ENCODE measurements at regions not wholly inside any gene's neighbourhood (a gene's known extent, or its start where the extent isn't known, plus 50 kb on each side); places are given as distances from the start of the nearest gene placed in this dataset.

DNA sequence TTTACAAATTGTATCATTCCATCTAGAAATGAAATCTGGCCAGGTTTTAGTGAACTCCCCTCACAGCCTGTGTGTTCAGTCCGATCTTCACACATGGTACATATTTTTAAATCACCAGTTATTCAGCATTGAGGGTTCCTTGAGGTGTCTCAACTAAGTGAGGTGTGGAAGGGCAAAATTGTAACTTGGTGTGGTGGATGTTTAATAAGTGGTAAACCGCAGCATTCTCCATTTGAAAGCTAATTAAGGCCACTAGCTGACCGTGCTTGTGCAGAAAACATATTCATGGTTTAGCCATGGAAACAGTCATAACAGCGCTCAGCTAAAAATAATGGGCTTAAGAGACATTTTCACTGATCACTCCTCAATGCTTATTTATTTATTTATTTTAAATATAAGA lies 786.2 kb upstream of the FANCL start:
- DNase-seq, result no peak

DNA sequence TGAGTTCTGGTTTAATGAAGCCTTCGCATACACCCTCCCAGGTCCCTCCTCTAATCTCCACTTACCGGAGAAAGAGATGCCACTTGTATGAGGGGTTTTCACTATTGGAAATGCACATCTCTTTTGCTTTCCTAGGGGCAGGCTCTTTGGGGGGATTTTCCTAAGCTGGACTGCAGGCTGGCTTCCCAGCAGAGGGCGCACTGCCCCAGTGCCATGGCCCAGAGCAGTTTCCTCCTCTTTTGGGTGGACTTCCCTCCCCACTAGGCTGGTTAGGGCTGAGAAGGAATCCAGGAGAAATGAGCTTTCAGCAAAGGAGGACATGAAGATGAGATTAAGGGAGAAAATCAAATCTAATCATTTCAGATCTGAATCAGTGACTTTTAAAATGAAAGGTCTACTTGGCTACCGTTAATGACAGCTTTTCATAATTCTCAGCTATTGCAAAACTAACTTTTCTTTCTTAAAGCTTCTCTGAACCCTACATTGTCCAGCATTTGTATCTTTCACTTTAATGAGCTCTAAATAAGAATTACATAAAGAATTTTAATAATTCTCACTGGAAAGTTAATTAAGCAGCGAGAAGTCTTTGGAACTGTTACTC lies 784.1 kb upstream of the FANCL start:
- peak; percentile 16 for DNase-seq

- no peak for DNase-seq
Measured at GRCh38 chr2:59021786-59022185, 780.7 kb upstream of the FANCL start.

DNA sequence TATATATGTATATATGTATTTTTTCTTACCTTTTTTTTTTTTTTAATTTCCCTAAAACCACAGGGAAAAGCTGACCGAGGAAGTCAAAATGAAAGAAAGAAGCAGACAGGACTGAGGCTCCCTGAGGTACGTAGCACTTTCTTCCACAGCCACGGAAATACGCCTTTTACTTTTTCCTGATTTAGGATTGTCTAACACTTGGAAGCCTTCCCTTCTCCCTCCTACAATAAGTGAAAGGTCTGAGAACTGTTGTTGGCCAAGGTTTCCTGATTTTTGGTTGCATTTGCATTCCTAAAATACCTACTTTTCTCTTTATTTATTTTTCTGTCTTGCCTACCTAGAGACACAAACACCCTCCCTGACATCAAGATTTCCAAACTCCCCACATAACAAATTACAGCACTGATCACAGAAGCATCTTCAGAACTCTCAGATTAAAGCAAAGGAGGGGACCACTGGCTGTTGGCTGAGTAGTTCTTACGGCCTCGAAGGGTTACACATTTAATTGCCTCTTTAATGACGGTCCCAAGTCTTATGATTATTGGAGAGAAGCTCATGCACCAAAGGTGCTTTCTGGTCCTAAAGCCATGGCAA lies 778.5 kb upstream of the FANCL start:
- DNase-seq, result no peak

- no peak for DNase-seq
Measured at GRCh38 chr2:59018737-59019136, 777.6 kb upstream of the FANCL start.

DNA sequence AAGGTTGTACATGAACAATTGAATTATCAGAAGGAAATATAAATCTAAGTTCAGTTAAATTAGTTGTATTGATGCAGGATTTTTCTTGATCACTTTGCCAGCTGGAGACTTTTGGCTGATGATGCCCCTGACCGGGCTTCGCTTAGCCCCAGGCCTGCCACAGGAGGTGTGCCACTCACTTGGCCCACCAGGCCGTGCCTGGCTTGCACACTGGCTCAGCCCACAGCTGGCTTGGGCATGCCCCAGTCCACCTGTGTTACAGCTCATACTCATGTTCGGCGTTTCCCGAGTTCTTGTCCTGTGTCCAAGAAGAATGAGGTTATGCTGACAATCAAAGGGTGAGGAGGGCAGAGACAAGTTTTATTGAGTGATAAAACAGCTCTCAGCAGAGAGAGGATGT lies 773.9 kb upstream of the FANCL start:
- DNase-seq, result no peak

DNA sequence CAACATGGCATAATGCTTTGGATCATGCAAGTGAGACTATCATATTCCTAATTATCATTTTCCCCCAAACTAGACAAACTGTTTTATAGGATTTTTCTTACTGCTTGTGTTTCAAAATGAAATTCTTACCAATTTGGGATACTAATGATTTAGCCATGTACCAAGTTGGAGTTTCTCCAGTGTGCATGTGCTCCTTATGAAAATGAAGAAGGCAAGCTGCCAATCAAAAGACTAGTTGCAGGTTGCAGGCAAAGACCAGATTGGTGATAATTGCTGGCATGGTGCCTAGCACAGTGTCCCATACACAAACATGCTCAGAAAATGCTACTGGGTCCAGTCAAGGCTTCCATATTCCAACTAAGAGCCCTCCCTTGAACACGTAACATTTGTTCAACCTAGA lies 771.8 kb upstream of the FANCL start:
- no peak for DNase-seq

DNA sequence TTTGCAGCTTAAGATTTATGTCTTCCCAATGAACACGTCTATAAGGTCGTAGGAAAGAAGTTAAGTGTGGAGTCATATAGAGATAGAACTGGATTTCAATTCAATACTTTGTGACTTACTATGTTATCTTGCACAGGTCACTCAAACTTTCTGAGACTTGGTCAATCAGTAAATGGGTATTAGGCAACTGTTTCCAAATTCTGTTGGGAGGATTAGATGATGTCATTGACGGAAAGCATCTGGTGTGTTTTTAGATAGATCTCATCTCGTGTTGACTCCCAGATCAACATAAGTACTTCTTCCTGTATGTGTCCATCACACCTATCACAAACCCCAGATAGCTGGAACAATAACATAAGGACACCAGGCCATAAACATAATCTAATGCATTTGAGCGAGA lies 771.1 kb upstream of the FANCL start:
- DNase-seq, result no peak

DNA sequence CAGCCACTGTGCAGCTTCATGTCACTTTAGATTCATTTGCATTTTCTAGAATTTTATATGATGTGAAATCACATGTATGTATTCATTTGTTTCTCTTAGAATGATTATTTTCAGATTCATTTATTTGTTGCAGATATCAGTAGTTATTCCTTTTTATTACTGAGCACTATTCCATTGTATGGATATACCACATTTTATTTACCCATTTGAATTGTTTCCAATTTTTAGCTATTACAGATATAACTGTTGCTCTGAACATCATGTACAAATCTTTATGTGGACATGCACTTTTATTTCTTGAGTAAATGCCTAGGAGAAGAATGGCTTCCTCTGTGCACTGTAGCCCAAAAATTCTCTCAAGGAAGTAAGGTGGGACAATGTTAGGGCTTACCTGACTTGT lies 767.8 kb upstream of the FANCL start:
- DNase-seq, result no peak

DNA sequence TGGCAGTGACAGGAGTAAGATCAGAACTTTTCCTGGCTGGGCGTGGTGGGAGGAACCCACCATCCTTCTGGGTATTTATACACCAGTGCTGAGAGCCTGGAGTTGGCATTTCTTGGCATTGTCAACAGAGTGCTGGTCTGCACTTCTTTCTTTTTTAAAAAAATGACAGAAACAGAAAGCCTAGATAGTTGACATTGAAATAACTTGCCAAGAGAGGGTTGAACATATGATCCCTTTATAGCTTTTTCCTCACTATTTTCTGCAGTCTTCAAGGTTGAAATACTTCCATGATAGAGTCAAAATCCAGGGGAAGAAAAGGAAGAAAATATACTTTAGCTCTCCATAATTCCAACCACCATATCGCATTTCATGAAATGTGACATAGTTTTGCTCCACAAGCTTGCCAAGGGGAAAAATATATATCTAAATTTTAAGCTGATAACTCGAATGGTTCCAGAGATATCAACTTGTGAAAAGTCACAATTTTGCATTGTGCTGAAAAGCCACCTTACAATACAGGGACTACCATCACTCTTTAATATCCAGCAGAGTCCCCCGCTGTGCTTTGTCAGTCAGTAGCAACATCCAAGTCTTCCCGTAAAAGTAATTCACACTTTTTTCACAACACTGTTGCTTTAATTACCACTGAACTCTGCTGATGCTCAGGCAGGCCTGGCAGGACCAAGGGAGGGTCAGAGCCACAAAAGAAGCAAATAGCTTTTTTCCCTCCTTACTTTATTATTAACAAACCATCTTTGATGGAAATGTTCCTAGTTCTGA lies 764.9 kb upstream of the FANCL start:
- DNase-seq, result no peak

DNA sequence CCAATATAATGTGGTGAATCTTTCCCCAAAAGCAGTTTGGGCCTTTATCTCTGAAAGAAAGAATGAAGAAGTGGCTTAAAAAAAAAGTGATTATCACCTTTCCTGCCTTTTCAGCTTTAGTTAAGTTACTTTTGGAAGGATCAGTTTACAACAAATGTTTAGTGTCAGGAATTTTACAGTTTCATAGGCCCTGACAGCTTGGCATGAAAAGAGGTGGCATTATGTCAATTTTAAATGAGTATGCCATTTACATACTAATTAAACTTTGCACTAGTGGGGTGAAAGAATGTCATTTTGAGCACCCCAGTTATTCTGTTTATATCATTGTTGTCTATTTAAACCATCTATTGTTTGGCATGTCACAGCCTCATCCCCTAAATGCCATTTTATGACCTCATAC lies 763.5 kb upstream of the FANCL start:
- DNase-seq, result no peak

DNA sequence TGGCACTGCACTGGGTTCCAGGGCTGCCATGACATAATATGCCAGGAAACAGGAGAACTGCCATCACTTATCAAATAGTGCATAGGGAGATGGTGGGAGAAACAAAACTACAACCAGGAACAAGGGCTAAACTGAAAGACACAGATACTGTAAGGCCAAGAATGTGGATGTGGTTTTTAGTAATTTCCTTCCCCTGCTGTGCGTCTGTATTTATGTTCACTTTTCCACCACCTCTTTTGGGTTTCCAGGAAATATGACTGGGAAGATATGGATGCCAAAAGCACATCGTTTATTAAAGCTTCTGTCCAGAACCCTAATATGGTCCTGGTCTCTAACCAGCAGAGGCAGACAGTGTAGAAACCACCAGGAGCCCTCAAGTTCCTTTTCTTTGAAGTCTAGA lies 759.7 kb upstream of the FANCL start:
- DNase-seq, result no peak

DNA sequence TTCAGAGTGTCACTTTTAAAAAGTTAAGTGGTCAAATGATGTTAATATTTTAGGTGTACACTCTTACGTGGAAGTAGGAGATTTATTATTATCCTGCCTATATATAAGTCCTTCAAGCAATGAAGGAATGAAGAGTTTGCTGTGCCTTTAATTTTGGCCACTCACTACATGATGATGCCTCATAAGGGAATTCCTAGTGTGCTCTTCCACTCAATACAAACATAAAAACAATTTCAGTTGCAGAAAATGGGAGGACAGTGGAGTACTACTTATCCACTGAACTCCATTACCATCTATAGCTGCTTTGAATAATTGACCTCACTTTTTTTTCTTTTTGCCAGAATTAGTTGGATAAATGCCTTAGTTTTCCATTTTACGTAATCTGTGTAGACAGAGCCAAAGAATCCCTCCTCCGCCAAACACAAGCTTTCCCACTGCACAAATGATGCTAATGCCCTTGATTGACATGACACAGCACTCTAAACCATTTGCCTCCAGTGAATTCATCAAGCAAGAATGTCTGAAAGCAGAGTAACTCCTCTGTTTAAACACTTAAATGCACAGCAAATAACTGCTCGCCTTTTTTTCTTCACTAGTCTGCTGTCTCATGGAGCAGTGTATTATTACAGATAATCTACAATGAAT lies 751.1 kb upstream of the FANCL start:
- DNase-seq, result no peak

DNA sequence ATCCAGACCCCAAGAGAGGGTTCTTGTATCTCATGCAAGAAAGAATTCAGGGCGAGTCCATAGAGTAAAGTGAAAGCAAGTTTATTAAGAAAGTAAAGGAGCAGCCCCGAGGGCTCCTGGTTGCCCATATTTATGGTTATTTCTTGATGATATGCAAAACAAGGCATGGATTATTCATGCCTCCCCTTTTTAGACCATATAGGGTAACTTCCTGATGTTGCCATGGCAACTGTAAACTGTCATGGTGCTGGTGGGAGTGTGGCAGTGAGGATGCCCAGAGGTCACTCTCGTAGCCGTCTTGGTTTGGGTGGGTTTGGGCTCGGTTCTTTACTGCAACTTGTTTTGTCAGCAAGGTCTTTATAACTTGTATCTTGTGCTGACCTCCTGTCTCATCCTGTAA lies 750.2 kb upstream of the FANCL start:
- DNase-seq, result no peak

GRCh38 chr2:58985541-58985940 lies 744.4 kb upstream of the FANCL start:
- no peak for DNase-seq

GRCh38 chr2:58984731-58985130 lies 743.6 kb upstream of the FANCL start:
- DNase-seq, result no peak

DNA sequence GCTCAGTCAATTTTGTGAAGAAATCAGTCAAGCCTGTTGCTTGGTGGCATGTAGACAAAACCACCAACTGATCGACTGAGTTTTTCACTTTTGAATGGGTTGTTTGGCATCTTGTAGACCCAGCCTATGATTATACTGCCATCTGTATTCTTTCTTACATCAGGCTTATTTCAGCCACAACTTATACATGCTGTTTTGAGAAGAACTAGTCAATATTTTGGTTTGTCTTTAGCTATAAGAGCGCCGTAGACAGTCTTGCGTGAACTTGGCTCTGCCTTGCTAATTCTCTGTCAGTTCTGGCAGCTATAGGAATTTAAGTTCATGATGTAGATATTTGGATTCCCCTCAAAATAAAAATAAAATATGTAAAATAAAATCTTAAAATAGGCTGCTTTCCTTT lies 742.0 kb upstream of the FANCL start:
- no peak for DNase-seq

DNA sequence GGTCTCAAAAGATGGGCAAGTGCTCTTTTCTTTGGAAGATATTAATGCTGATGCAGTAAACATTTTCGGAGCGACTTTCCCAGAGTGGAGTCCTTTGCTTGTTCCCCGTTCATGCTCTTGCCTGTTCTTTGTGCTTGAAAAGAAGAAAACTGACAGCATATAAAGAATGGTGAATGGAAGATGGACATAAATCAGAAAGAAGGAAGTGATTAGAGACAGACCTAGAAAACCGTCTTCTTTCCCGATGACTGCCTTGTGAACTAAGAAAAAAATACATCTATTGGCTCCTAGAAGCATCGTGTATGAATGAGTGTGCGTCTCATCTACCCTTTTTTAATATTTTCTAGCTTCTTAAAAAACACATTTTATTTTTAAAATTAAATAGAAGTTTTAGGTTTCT lies 740.1 kb upstream of the FANCL start:
- no peak for DNase-seq

- no peak for DNase-seq
Measured at GRCh38 chr2:58976375-58977071, 735.4 kb upstream of the FANCL start.

GRCh38 chr2:58974881-58975280 lies 733.8 kb upstream of the FANCL start:
- no peak for DNase-seq

GRCh38 chr2:58974426-58974825 lies 733.3 kb upstream of the FANCL start:
- DNase-seq, result no peak

DNA sequence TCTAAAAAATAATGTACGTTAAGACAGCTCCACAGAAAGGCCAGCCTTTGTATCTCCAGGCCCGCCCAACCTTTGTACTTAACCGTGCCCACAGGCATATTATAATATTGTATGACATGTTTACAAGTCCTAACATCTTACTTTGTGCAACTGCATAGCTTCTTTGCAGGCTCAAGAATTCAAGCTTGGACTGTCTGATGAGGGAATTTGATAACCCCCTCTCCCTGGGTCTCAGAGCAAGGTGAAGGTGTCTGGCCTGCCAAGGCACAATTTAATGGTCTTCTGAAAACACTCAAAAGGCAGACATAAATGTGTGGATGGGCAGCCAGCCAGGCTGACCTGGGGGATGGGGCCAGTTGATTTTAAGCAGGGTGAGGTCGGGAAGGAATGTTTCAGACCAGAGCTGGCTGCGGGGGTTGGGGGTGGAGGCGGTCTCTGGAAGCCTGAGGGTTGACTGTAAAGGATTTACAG lies 732.7 kb upstream of the FANCL start:
- DNase-seq, result no peak

DNA sequence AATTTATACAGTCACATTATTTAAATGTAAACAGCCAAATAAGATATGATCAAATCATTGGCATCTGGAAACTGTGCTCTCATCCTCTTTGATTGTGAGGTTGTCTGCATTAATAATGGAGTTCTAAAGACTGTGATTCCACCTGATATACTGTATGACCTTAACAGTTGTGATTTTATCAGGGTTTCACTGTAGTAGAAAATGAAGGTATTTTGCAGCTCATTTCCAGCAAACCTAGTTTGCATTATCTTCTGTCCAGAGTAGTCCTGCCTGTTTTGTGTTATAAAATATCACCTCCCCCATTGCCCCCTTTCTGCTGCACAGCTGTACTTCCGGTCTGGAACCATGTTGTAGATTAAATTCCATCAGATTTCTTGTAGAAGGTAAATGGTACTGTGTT lies 731.6 kb upstream of the FANCL start:
- no peak for DNase-seq
